Skeletal muscle satellite cell (primary cell): ENCODE measurements at regions not wholly inside any gene's neighbourhood (a gene's known extent, or its start where the extent isn't known, plus 50 kb on each side); places are given as distances from the start of the nearest gene placed in this dataset.

ENCODE experiments used
- H3K27me3 ChIP-seq: 2 replicates; pipeline ENCODE4 v1.7.0; 2013; ENCODE audit warnings: low read length; ENCODE audit not compliant: control insufficient read depth, insufficient read depth
- H3K36me3 ChIP-seq: 2 replicates; pipeline ENCODE4 v1.7.0; 2013; ENCODE audit warnings: mild to moderate bottlenecking, control low read depth, low read length; ENCODE audit not compliant: insufficient read depth
- H3K4me1 ChIP-seq: 2 replicates; pipeline ENCODE4 v1.7.0; 2013; ENCODE audit warnings: low read length; ENCODE audit not compliant: control insufficient read depth, insufficient read depth
- H3K4me2 ChIP-seq: 2 replicates; pipeline ENCODE4 v1.7.0; 2013; ENCODE audit warnings: mild to moderate bottlenecking, low read length
- H3K4me3 ChIP-seq: 2 replicates; pipeline ENCODE4 v1.7.0; 2013; ENCODE audit warnings: low read length
- H3K9ac ChIP-seq: 2 replicates; pipeline ENCODE4 v1.7.0; 2013; ENCODE audit warnings: mild to moderate bottlenecking, low read depth, low read length, moderate library complexity
- H3K9me3 ChIP-seq: replicated peaks from 2 replicates; pipeline ENCODE4 v1.7.0; 2013; ENCODE audit warnings: mild to moderate bottlenecking, control low read depth, low read length

- Histone ChIP-seq H3K27me3 (no peaks in the 10 kb centered on the region), H3K9ac (peak overlapping the region; percentile 43), H3K36me3 (peaks cover 28% of the 10 kb centered on the region), H3K4me2 (peak overlapping the region; percentile 15), H3K9me3 (no peaks in the 10 kb centered on the region), H3K4me1 (peaks cover 56% of the 10 kb centered on the region), H3K4me3 (no peak overlapping the region)
Observed at GRCh38 chr12:124392271-124392666, 97.4 kb downstream of the RFLNA start.

GRCh38 chr12:124391340-124392261 lies 96.7 kb downstream of the RFLNA start:
- Histone ChIP-seq H3K4me2 (peak overlapping the region; percentile 69), H3K36me3 (peaks cover 25% of the 10 kb centered on the region), H3K4me3 (peak overlapping the region; percentile 37), H3K9ac (peak overlapping the region; percentile 46), H3K4me1 (peaks cover 60% of the 10 kb centered on the region), H3K9me3 (no peaks in the 10 kb centered on the region), H3K27me3 (no peaks in the 10 kb centered on the region)

- peak overlapping the region; percentile 46 for H3K9ac ChIP-seq
- H3K4me1 ChIP-seq: peaks cover 70% of the 10 kb centered on the region
Observed at GRCh38 chr12:124390442-124391097, 95.7 kb downstream of the RFLNA start.

GRCh38 chr12:124389725-124390441 lies 95.0 kb downstream of the RFLNA start:
- peak overlapping the region; percentile 99 for H3K4me2 ChIP-seq
- H3K36me3 ChIP-seq: peaks cover 29% of the 10 kb centered on the region
- H3K4me3 ChIP-seq: peak overlapping the region; percentile 96
- no peaks in the 10 kb centered on the region for H3K9me3 ChIP-seq
- H3K27me3 ChIP-seq: no peaks in the 10 kb centered on the region
- peaks cover 77% of the 10 kb centered on the region for H3K4me1 ChIP-seq
- H3K9ac ChIP-seq: peak overlapping the region; percentile 87

More at GRCh38 chr12:124390442-124391097, 95.7 kb downstream of the RFLNA start:
- Histone ChIP-seq H3K36me3 (peaks cover 29% of the 10 kb centered on the region), H3K4me2 (peak overlapping the region; percentile 69), H3K9me3 (no peaks in the 10 kb centered on the region), H3K27me3 (no peaks in the 10 kb centered on the region), H3K4me3 (peak overlapping the region; percentile 37)

GRCh38 chr12:124389138-124389724 lies 94.3 kb downstream of the RFLNA start:
- Histone ChIP-seq H3K27me3 (no peaks in the 10 kb centered on the region), H3K4me3 (peak overlapping the region; percentile 96), H3K36me3 (peaks cover 29% of the 10 kb centered on the region), H3K9ac (peak overlapping the region; percentile 87), H3K4me1 (peaks cover 81% of the 10 kb centered on the region), H3K4me2 (peak overlapping the region; percentile 99), H3K9me3 (no peaks in the 10 kb centered on the region)

GRCh38 chr12:124388679-124389137 lies 93.8 kb downstream of the RFLNA start:
- H3K9ac ChIP-seq: peak overlapping the region; percentile 91

GRCh38 chr12:124388038-124388671 lies 93.3 kb downstream of the RFLNA start:
- H3K4me3 ChIP-seq: peak overlapping the region; percentile 96
- H3K9me3 ChIP-seq: no peaks in the 10 kb centered on the region
- H3K4me1 ChIP-seq: peaks cover 71% of the 10 kb centered on the region
- H3K36me3 ChIP-seq: peaks cover 29% of the 10 kb centered on the region
- H3K9ac ChIP-seq: peak overlapping the region; percentile 91
- H3K4me2 ChIP-seq: peak overlapping the region; percentile 99
- no peaks in the 10 kb centered on the region for H3K27me3 ChIP-seq

More at GRCh38 chr12:124388679-124389137, 93.8 kb downstream of the RFLNA start:
- Histone ChIP-seq H3K4me3 (peak overlapping the region; percentile 96), H3K36me3 (peaks cover 28% of the 10 kb centered on the region), H3K27me3 (no peaks in the 10 kb centered on the region), H3K4me2 (peak overlapping the region; percentile 99), H3K4me1 (peaks cover 77% of the 10 kb centered on the region), H3K9me3 (no peaks in the 10 kb centered on the region)

GRCh38 chr12:124387528-124387911 lies 92.6 kb downstream of the RFLNA start:
- Histone ChIP-seq H3K9me3 (no peaks in the 10 kb centered on the region), H3K27me3 (no peaks in the 10 kb centered on the region), H3K4me1 (peaks cover 70% of the 10 kb centered on the region), H3K4me2 (peak overlapping the region; percentile 99), H3K9ac (peak overlapping the region; percentile 91), H3K4me3 (peak overlapping the region; percentile 96), H3K36me3 (peaks cover 35% of the 10 kb centered on the region)

- peak overlapping the region; percentile 91 for H3K9ac ChIP-seq
- no peaks in the 10 kb centered on the region for H3K27me3 ChIP-seq
- peak overlapping the region; percentile 96 for H3K4me3 ChIP-seq
- peaks cover 70% of the 10 kb centered on the region for H3K4me1 ChIP-seq
- peak overlapping the region; percentile 99 for H3K4me2 ChIP-seq
- H3K36me3 ChIP-seq: peaks cover 42% of the 10 kb centered on the region
- H3K9me3 ChIP-seq: no peaks in the 10 kb centered on the region
Observed at GRCh38 chr12:124386661-124387527, 92.0 kb downstream of the RFLNA start.

GRCh38 chr12:124386059-124386458 lies 91.2 kb downstream of the RFLNA start:
- Histone ChIP-seq H3K9me3 (no peaks in the 10 kb centered on the region), H3K27me3 (no peaks in the 10 kb centered on the region), H3K4me2 (peak overlapping the region; percentile 99), H3K4me3 (peak overlapping the region; percentile 96), H3K4me1 (peaks cover 70% of the 10 kb centered on the region), H3K9ac (peak overlapping the region; percentile 81), H3K36me3 (peaks cover 48% of the 10 kb centered on the region)
